WI38 (cell line): ENCODE measurements at regions not wholly inside any gene's neighbourhood (a gene's known extent, or its start where the extent isn't known, plus 50 kb on each side); places are given as distances from the start of the nearest gene placed in this dataset.

Experiments used
- H3K4me3 ChIP-seq: 2 replicates; pipeline ENCODE4 v1.5.1; 2011; ENCODE audit warnings: low read depth, mild to moderate bottlenecking, control low read depth, low read length
- TF ChIP-seq, protein P1 (sequence below): IDR thresholded peaks from 2 replicates; pipeline ENCODE4 v1.5.1; 2012; ENCODE audit warnings: low read depth, mild to moderate bottlenecking, control low read depth, low read length

GRCh38 chr13:40464337-40465014 lies 202.0 kb downstream of the FOXO1 start:
- TF ChIP-seq, protein P1, sequence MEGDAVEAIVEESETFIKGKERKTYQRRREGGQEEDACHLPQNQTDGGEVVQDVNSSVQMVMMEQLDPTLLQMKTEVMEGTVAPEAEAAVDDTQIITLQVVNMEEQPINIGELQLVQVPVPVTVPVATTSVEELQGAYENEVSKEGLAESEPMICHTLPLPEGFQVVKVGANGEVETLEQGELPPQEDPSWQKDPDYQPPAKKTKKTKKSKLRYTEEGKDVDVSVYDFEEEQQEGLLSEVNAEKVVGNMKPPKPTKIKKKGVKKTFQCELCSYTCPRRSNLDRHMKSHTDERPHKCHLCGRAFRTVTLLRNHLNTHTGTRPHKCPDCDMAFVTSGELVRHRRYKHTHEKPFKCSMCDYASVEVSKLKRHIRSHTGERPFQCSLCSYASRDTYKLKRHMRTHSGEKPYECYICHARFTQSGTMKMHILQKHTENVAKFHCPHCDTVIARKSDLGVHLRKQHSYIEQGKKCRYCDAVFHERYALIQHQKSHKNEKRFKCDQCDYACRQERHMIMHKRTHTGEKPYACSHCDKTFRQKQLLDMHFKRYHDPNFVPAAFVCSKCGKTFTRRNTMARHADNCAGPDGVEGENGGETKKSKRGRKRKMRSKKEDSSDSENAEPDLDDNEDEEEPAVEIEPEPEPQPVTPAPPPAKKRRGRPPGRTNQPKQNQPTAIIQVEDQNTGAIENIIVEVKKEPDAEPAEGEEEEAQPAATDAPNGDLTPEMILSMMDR = no peak
- no peak overlapping the region for H3K4me3 ChIP-seq

GRCh38 chr13:40465015-40465390 lies 201.4 kb downstream of the FOXO1 start:
- no peak overlapping the region for H3K4me3 ChIP-seq
- TF ChIP-seq, protein P1 = no peak

DNA sequence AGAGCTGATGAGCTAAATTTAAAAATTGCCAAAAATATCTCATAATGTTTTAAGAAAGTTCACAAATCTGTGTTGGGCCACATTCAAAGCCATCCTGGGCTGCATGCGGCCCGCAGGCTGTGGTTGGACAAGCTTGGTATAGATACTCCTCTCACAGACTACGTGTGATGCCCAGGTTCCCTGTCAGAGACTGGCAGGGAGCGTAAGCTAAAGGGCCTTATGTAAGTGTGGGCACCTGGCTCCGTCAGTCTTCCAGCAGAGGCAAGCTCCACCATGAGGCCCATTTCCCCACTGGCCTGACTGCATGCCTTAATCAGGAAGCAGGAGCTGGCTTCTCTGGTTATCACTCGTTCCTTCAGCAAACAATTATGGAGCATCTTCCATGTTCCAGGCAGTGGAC lies 200.2 kb downstream of the FOXO1 start:
- H3K4me3 ChIP-seq = no peak overlapping the region
- TF ChIP-seq, protein P1 = no peak

GRCh38 chr13:40468227-40468838 lies 198.1 kb downstream of the FOXO1 start:
- no peak overlapping the region for H3K4me3 ChIP-seq
- TF ChIP-seq, protein P1 = no peak

GRCh38 chr13:40469581-40470310 lies 196.7 kb downstream of the FOXO1 start:
- TF ChIP-seq, protein P1 = no peak
- no peak overlapping the region for H3K4me3 ChIP-seq

- H3K4me3 ChIP-seq = no peak overlapping the region
- TF ChIP-seq, protein P1 = no peak
Measured at GRCh38 chr13:40470660-40471059, 195.8 kb downstream of the FOXO1 start.

DNA sequence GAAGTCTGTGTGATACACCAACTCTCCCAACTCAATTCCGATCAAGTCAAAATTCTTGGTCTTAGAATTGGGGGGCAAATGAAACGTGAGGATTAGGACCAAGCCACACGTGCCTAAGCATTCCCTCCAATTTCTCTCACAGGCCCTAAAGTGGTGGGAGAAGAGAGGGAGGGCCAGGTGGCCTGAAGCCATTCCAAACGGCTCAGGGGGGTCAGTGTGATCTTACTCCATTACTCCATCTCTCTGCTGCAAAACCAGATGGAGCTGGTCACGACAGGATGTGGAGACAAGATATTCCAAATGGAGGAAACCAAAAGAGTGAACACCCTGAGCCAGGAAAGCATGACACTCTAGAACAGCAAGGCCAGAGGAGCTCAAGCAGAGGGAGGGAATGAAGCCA lies 195.4 kb downstream of the FOXO1 start:
- TF ChIP-seq, protein P1 = no peak
- H3K4me3 ChIP-seq = no peak overlapping the region
